ENCODE measurements at regions not wholly inside any gene's neighbourhood (a gene's known extent, or its start where the extent isn't known, plus 50 kb on each side); places are given as distances from the start of the nearest gene placed in this dataset.

DNA sequence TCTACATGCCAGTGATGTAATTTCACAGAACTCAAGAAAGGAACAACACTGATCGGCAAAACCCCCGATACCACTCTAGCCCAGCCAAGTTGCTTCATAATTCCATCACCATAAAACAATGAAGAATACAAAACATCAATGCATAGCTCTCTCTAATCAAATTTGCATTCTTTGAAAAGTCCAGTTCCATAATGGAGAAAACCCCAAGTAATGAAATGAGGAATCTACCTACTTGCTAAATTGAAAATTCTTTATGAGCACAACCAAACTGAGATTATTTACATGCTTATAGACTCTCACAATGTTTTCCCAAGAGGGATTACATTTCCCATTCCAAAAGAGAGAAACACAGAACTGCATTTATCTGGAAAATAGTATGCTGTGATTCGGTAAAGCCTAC is 186.5 kb downstream of the NR4A2 start:
- no peaks in the 10 kb centered on the region for H4K20me1 ChIP-seq (ENCODE audit: insufficient read depth, low read length)
- H3K79me2 ChIP-seq (ENCODE audit: insufficient read depth, low read depth, low read length) = no peaks in the 10 kb centered on the region
- DNase-seq (ENCODE audit: low spot score) = no peak
- no peaks in the 10 kb centered on the region for H3K9me3 ChIP-seq (ENCODE audit: low read length)
- no peaks in the 10 kb centered on the region for H3K36me3 ChIP-seq (ENCODE audit: insufficient read depth, low read length)
- no TSS peak for BruUV-seq (replicated peaks)
- H3K4me3 ChIP-seq (ENCODE audit: low read depth, low read length, poor library complexity, severe bottlenecking) = no peak overlapping the region
- no peak overlapping the region for H2AFZ ChIP-seq (ENCODE audit: low read length)
- H3K4me2 ChIP-seq (ENCODE audit: low read length) = no peak overlapping the region
- H3K4me1 ChIP-seq (ENCODE audit: insufficient read depth, low read length, poor library complexity, severe bottlenecking) = no peaks in the 10 kb centered on the region
- H3K27ac ChIP-seq (ENCODE audit: low read depth, low read length, poor library complexity, severe bottlenecking) = no peak overlapping the region
- H3K9me2 ChIP-seq (ENCODE audit: insufficient read depth, low read length) = no peaks in the 10 kb centered on the region
- ChIA-PET CTCF (ENCODE audit: unreplicated experiment) (no interaction called here), POLR2A (interaction anchor here (1.3 kb wide), 1 partner anchor 10 kb away, joined by 3 read pairs; no protein-coding TSS in a partner anchor)
- intact Hi-C loops (cut with micrococcal nuclease; ENCODE audit: unreplicated experiment) = no loop called here
- TF ChIP-seq, protein P1, sequence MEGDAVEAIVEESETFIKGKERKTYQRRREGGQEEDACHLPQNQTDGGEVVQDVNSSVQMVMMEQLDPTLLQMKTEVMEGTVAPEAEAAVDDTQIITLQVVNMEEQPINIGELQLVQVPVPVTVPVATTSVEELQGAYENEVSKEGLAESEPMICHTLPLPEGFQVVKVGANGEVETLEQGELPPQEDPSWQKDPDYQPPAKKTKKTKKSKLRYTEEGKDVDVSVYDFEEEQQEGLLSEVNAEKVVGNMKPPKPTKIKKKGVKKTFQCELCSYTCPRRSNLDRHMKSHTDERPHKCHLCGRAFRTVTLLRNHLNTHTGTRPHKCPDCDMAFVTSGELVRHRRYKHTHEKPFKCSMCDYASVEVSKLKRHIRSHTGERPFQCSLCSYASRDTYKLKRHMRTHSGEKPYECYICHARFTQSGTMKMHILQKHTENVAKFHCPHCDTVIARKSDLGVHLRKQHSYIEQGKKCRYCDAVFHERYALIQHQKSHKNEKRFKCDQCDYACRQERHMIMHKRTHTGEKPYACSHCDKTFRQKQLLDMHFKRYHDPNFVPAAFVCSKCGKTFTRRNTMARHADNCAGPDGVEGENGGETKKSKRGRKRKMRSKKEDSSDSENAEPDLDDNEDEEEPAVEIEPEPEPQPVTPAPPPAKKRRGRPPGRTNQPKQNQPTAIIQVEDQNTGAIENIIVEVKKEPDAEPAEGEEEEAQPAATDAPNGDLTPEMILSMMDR (conservative IDR thresholded peaks at IDR 0.05; ENCODE audit: low read length) = no peak
- TF ChIP-seq EZH2phosphoT487 (IDR thresholded peaks at IDR 0.05; ENCODE audit: borderline replicate concordance, low read depth, low read length) = no peak

DNA sequence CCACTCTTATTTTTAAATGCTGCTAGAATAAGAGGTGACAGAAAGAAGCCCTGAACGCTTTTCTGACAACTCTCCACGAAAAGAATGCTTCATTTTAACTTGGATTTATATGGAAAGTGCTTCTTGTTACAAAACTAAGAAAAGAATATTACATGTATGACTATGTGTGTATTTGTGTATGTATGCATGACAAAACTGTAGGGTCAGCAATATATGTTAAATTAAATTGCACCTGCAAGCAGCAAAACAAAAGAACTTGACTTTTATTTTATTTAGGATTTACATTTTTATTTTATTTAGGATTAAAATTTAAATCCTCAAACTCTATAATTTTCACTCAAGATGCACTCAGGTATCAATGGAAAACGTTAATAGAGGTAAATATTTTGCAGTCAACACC is 187.1 kb downstream of the NR4A2 start:
- CTCF ChIA-PET (ENCODE audit: unreplicated experiment) = no interaction called here
- TF ChIP-seq, protein P1 (conservative IDR thresholded peaks at IDR 0.05; ENCODE audit: low read length) = no peak
- BruUV-seq (replicated peaks) = no TSS peak

GRCh38 chr2:156136566-156136965 is 196.0 kb downstream of the NR4A2 start:
- TF ChIP-seq, protein P1 (conservative IDR thresholded peaks at IDR 0.05; ENCODE audit: low read length) = no peak
- no peak for TF ChIP-seq EZH2phosphoT487 (IDR thresholded peaks at IDR 0.05; ENCODE audit: borderline replicate concordance, low read depth, low read length)
- no peaks in the 10 kb centered on the region for H3K9me3 ChIP-seq (ENCODE audit: low read length)
- no peak overlapping the region for H2AFZ ChIP-seq (ENCODE audit: low read length)
- H3K9me2 ChIP-seq (ENCODE audit: insufficient read depth, low read length) = no peaks in the 10 kb centered on the region
- H4K20me1 ChIP-seq (ENCODE audit: insufficient read depth, low read length) = no peaks in the 10 kb centered on the region
- ChIA-PET POLR2A (interaction anchor here (0.7 kb wide), 1 partner anchor 13 kb away, joined by 4 read pairs; no protein-coding TSS in a partner anchor), CTCF (ENCODE audit: unreplicated experiment) (no interaction called here)
- H3K27ac ChIP-seq (ENCODE audit: low read depth, low read length, poor library complexity, severe bottlenecking) = no peak overlapping the region
- H3K4me3 ChIP-seq (ENCODE audit: low read depth, low read length, poor library complexity, severe bottlenecking) = no peak overlapping the region
- no peaks in the 10 kb centered on the region for H3K36me3 ChIP-seq (ENCODE audit: insufficient read depth, low read length)
- no TSS peak for BruUV-seq (replicated peaks)
- intact Hi-C loops (cut with micrococcal nuclease; ENCODE audit: unreplicated experiment) = no loop called here
- no peak overlapping the region for H3K4me2 ChIP-seq (ENCODE audit: low read length)
- no peaks in the 10 kb centered on the region for H3K4me1 ChIP-seq (ENCODE audit: insufficient read depth, low read length, poor library complexity, severe bottlenecking)
- H3K79me2 ChIP-seq (ENCODE audit: insufficient read depth, low read depth, low read length) = no peaks in the 10 kb centered on the region
- no peak for DNase-seq (ENCODE audit: low spot score)

More for the DNA sequence above, 187.1 kb downstream of the NR4A2 start:
- Histone ChIP-seq H3K9me3 (ENCODE audit: low read length) (no peaks in the 10 kb centered on the region), H3K79me2 (ENCODE audit: insufficient read depth, low read depth, low read length) (no peaks in the 10 kb centered on the region), H3K36me3 (ENCODE audit: insufficient read depth, low read length) (no peaks in the 10 kb centered on the region), H3K4me3 (ENCODE audit: low read depth, low read length, poor library complexity, severe bottlenecking) (no peak overlapping the region), H3K4me2 (ENCODE audit: low read length) (no peak overlapping the region), H3K27ac (ENCODE audit: low read depth, low read length, poor library complexity, severe bottlenecking) (no peak overlapping the region), H4K20me1 (ENCODE audit: insufficient read depth, low read length) (no peaks in the 10 kb centered on the region), H3K4me1 (ENCODE audit: insufficient read depth, low read length, poor library complexity, severe bottlenecking) (no peaks in the 10 kb centered on the region), H2AFZ (ENCODE audit: low read length) (no peak overlapping the region), H3K9me2 (ENCODE audit: insufficient read depth, low read length) (no peaks in the 10 kb centered on the region)
- intact Hi-C loops (cut with micrococcal nuclease; ENCODE audit: unreplicated experiment) = no loop called here
- POLR2A ChIA-PET = interaction anchor here (1.3 kb wide), 1 partner anchor 10 kb away, joined by 3 read pairs; no protein-coding TSS in a partner anchor
- DNase-seq (ENCODE audit: low spot score) = no peak
